OCI-LY1 (cell line): ENCODE measurements at regions not wholly inside any gene's neighbourhood (a gene's known extent, or its start where the extent isn't known, plus 50 kb on each side); places are given as distances from the start of the nearest gene placed in this dataset.

Experiments used
- H2AFZ ChIP-seq: fragments of 200-600 bp; sonication (generic), shearing (Covaris generic); 2 replicates; pipeline ENCODE4 v1.6.0; 2014; ENCODE audit warnings: antibody characterized with exemption, mild to moderate bottlenecking, low read length
- H3F3A ChIP-seq: fragments of 200-600 bp; sonication (generic), shearing (Covaris generic); 2 replicates; pipeline ENCODE4 v1.6.0; 2014; ENCODE audit warnings: mild to moderate bottlenecking, antibody characterized with exemption, low read length, moderate library complexity; ENCODE audit not compliant: insufficient read depth
- H3K27ac ChIP-seq: fragments of 200-600 bp; sonication (generic); 2 replicates; pipeline ENCODE4 v1.5.1; 2014; ENCODE audit warnings: low read length, mixed run types, mild to moderate bottlenecking, low read depth; ENCODE audit not compliant: poor library complexity, severe bottlenecking
- H3K27me3 ChIP-seq: fragments of 200-600 bp; sonication (generic); 2 replicates; pipeline ENCODE4 v1.6.0; 2014; ENCODE audit warnings: antibody characterized with exemption, mild to moderate bottlenecking, low read length, moderate library complexity; ENCODE audit not compliant: insufficient read depth
- H3K36me3 ChIP-seq: fragments of 200-600 bp; sonication (generic); 2 replicates; pipeline ENCODE4 v1.6.1; 2014; ENCODE audit warnings: mild to moderate bottlenecking, antibody characterized with exemption, low read length, moderate library complexity, mixed read lengths; ENCODE audit not compliant: insufficient read depth
- H3K4me1 ChIP-seq: fragments of 200-600 bp; sonication (generic); 2 replicates; pipeline ENCODE4 v1.5.1; 2014; ENCODE audit warnings: mild to moderate bottlenecking, low read length, moderate library complexity; ENCODE audit not compliant: insufficient read depth, severe bottlenecking
- H3K4me2 ChIP-seq: fragments of 200-600 bp; sonication (generic), shearing (Covaris generic); 2 replicates; pipeline ENCODE4 v1.6.1; 2014; ENCODE audit warnings: low read length
- H3K4me3 ChIP-seq: fragments of 200-600 bp; sonication (generic); 2 replicates; pipeline ENCODE4 v1.5.1; 2014; ENCODE audit warnings: low read length, low read depth, mild to moderate bottlenecking, mixed read lengths; ENCODE audit not compliant: poor library complexity, severe bottlenecking
- H3K79me2 ChIP-seq: fragments of 200-600 bp; shearing (Covaris generic); 2 replicates; pipeline ENCODE4 v1.6.1; 2016; ENCODE audit warnings: mixed run types, low read length, mixed read lengths; ENCODE audit not compliant: insufficient read depth
- H3K9ac ChIP-seq: fragments of 200-600 bp; sonication (generic), shearing (Covaris generic); 2 replicates; pipeline ENCODE4 v1.6.1; 2014; ENCODE audit warnings: mild to moderate bottlenecking, low read length, mixed read lengths
- H3K9me2 ChIP-seq: fragments of 200-600 bp; sonication (generic), shearing (Covaris generic); 2 replicates; pipeline ENCODE4 v1.6.1; 2014; ENCODE audit warnings: low read depth, mild to moderate bottlenecking, low read length, mixed read lengths
- H3K9me3 ChIP-seq: fragments of 200-600 bp; shearing (Covaris generic); 2 replicates; pipeline ENCODE4 v1.6.1; 2014; ENCODE audit warnings: low read length, mixed read lengths
- H4K20me1 ChIP-seq: fragments of 200-600 bp; sonication (generic), shearing (Covaris generic); 2 replicates; pipeline ENCODE4 v1.6.0; 2016; ENCODE audit warnings: mild to moderate bottlenecking, low read length; ENCODE audit not compliant: insufficient read depth
- CTCF ChIP-seq: fragments of 200-600 bp; sonication (generic), shearing (Covaris generic); IDR thresholded peaks from 2 replicates; pipeline ENCODE4 v1.5.1; 2017; ENCODE audit warnings: mild to moderate bottlenecking, antibody characterized with exemption, low read length, moderate library complexity, mixed read lengths
- EZH2 ChIP-seq: fragments of 200-600 bp; sonication (generic), shearing (Covaris generic); IDR thresholded peaks from 2 replicates; pipeline ENCODE4 v1.8.0; 2017; ENCODE audit warnings: borderline replicate concordance, mixed run types, mild to moderate bottlenecking, antibody characterized with exemption, low read length, moderate library complexity, mixed read lengths

- Histone ChIP-seq H3K27me3 (no peaks in the 10 kb centered on the region), H3K4me3 (no peak overlapping the region), H3F3A (no peaks in the 10 kb centered on the region), H3K9me2 (no peaks in the 10 kb centered on the region), H3K4me2 (no peak overlapping the region), H3K79me2 (no peaks in the 10 kb centered on the region), H3K4me1 (no peaks in the 10 kb centered on the region), H4K20me1 (no peaks in the 10 kb centered on the region), H3K27ac (no peak overlapping the region), H3K9me3 (no peaks in the 10 kb centered on the region), H3K36me3 (no peaks in the 10 kb centered on the region), H2AFZ (no peak overlapping the region), H3K9ac (no peak overlapping the region)
- TF ChIP-seq CTCF = no peak
- TF ChIP-seq EZH2 = no peak
Measured at GRCh38 chr3:189403194-189403593, 228.0 kb upstream of the TP63 start.

GRCh38 chr3:189404024-189404423 lies 227.2 kb upstream of the TP63 start:
- Histone ChIP-seq H3K9me2 (no peaks in the 10 kb centered on the region), H3K79me2 (no peaks in the 10 kb centered on the region), H3K4me2 (no peak overlapping the region), H3K36me3 (no peaks in the 10 kb centered on the region), H3K27ac (no peak overlapping the region), H3K9ac (no peak overlapping the region), H3K27me3 (no peaks in the 10 kb centered on the region), H4K20me1 (no peaks in the 10 kb centered on the region), H3K4me1 (no peaks in the 10 kb centered on the region), H3F3A (no peaks in the 10 kb centered on the region), H3K4me3 (no peak overlapping the region), H2AFZ (no peak overlapping the region), H3K9me3 (no peaks in the 10 kb centered on the region)
- TF ChIP-seq CTCF (no peak), EZH2 (no peak)

GRCh38 chr3:189404797-189405484 lies 226.2 kb upstream of the TP63 start:
- Histone ChIP-seq H3K4me1 (no peaks in the 10 kb centered on the region), H3K9ac (no peak overlapping the region), H2AFZ (no peak overlapping the region), H3K4me3 (no peak overlapping the region), H3K4me2 (no peak overlapping the region), H3K27me3 (no peaks in the 10 kb centered on the region), H3K27ac (no peak overlapping the region), H3K36me3 (no peaks in the 10 kb centered on the region), H3K79me2 (no peaks in the 10 kb centered on the region), H3K9me3 (no peaks in the 10 kb centered on the region), H3F3A (no peaks in the 10 kb centered on the region), H3K9me2 (no peaks in the 10 kb centered on the region), H4K20me1 (no peaks in the 10 kb centered on the region)
- TF ChIP-seq CTCF (no peak), EZH2 (no peak)
